HepG2 (cell line): ENCODE measurements at regions not wholly inside any gene's neighbourhood (a gene's known extent, or its start where the extent isn't known, plus 50 kb on each side); places are given as distances from the start of the nearest gene placed in this dataset.

ENCODE experiments used
- ATAC-seq: fragments of 200-7000 bp; cut with Tn5 transposase; 3 replicates; pipeline ENCODE4 v1.9.1; 2020; ENCODE audit warnings: mild to moderate bottlenecking, moderate library complexity
- BruUV-seq: library from RNA; stranded (reverse); fragments of 400-500 nt; replicated peaks from 2 replicates; lab custom pipeline; 2021; lab: Mats Ljungman, UMichigan
- CTCF ChIA-PET: fragments of 300-600 bp; formaldehyde crosslinking; extraction: SDS; loops from one replicate; lab custom pipeline; 2021; ENCODE audit warnings: low total read pairs, inconsistent platforms, low intra/inter-chr PET ratio; lab: Yijun Ruan, JAX
- POLR2A ChIA-PET: fragments of 350-600 bp; sonication (Branson Sonifier 250); formaldehyde crosslinking; loops from one replicate; lab custom pipeline; 2020; ENCODE audit warnings: antibody characterized with exemption, inconsistent platforms; lab: Yijun Ruan, JAX
- DNase-seq: peaks from one replicate; pipeline ENCODE4 v3.0.0-alpha.2; 2015; ENCODE audit warnings: low spot score
- FAIRE-seq: peaks from 3 replicates; lab custom pipeline; 2011; peaks lifted over from hg19 to GRCh38; lab: Jason Lieb, UNC
- H2AFZ ChIP-seq: one replicate; pipeline ENCODE4 v1.6.1; 2011; ENCODE audit warnings: low read length, inconsistent platforms
- H3K27ac ChIP-seq: fragments of 300-600 bp; 3 replicates; pipeline ENCODE4 v1.8.0; 2011; ENCODE audit warnings: mixed run types, mild to moderate bottlenecking, mixed read lengths, low read length, inconsistent platforms; ENCODE audit not compliant: insufficient read depth; ENCODE audit errors: extremely low read length
- H3K27me3 ChIP-seq, 2 experiments: fragments of 200-600 bp in 1 of 2; 2 replicates in 1 of 2; 3 replicates in 1 of 2; pipeline versions ENCODE4 v1.6.0 to v1.8.0; 2011; ENCODE audit warnings: low read length in 2 of 2, mild to moderate bottlenecking in 2 of 2, moderate library complexity in 2 of 2, inconsistent platforms in 1 of 2; ENCODE audit not compliant: insufficient read depth in 2 of 2, control insufficient read depth in 1 of 2
- H3K36me3 ChIP-seq, 2 experiments: fragments of 200-600 bp in 1 of 2; replicated peaks in 1 of 2; 2 replicates in 1 of 2; 3 replicates in 1 of 2; pipeline versions ENCODE4 v1.5.1 to v1.8.0; 2011; ENCODE audit warnings: low read length in 2 of 2, inconsistent platforms in 1 of 2; ENCODE audit not compliant: insufficient read depth in 2 of 2, control insufficient read depth in 1 of 2
- H3K4me1 ChIP-seq: 2 replicates; pipeline ENCODE4 v1.5.1; 2012; ENCODE audit warnings: low read length, inconsistent platforms; ENCODE audit not compliant: insufficient read depth
- H3K4me2 ChIP-seq: 2 replicates; pipeline ENCODE4 v1.6.0; 2011; ENCODE audit warnings: low read depth, low read length, inconsistent platforms
- H3K4me3 ChIP-seq, 3 experiments: fragments of 200-600 bp in 1 of 3; sonication (generic), shearing (Covaris generic) in 1 of 3; replicated peaks in 1 of 3; 2 replicates each; pipeline ENCODE4 v1.5.1; 2011 to 2016; ENCODE audit warnings: low read length in 3 of 3, inconsistent platforms in 2 of 3, low read depth in 2 of 3, mild to moderate bottlenecking in 2 of 3, control low read depth in 1 of 3, mixed read lengths in 1 of 3; ENCODE audit not compliant: insufficient read depth in 1 of 3
- H3K79me2 ChIP-seq: one replicate; pipeline ENCODE4 v1.6.1; 2011; ENCODE audit warnings: low read length, inconsistent platforms; ENCODE audit not compliant: insufficient read depth
- H3K9ac ChIP-seq: 2 replicates; pipeline ENCODE4 v1.6.0; 2011; ENCODE audit warnings: mild to moderate bottlenecking, low read depth, low read length, inconsistent platforms; ENCODE audit not compliant: insufficient read depth
- H3K9me3 ChIP-seq: 2 replicates; pipeline ENCODE4 v1.5.1; 2012; ENCODE audit warnings: mild to moderate bottlenecking, low read length
- H4K20me1 ChIP-seq: 2 replicates; pipeline ENCODE4 v1.6.0; 2011; ENCODE audit warnings: inconsistent platforms, mild to moderate bottlenecking, low read length, moderate library complexity; ENCODE audit not compliant: insufficient read depth
- ARNT ChIP-seq: fragments of 450-650 bp; IDR thresholded peaks from 2 replicates; pipeline ENCODE4 v1.6.1; 2017
- ASH2L ChIP-seq: fragments of 300-600, 200-600 bp; sonication (generic); IDR thresholded peaks from 2 replicates; pipeline ENCODE4 v1.7.0; 2017; ENCODE audit warnings: low read depth, mild to moderate bottlenecking, moderate library complexity, mixed read lengths, low read length; ENCODE audit not compliant: insufficient read length
- FLYWCH1 ChIP-seq: sonication (generic); formaldehyde crosslinking; IDR thresholded peaks from 2 replicates; pipeline ENCODE4 v1.8.1; 2023; ENCODE audit warnings: mild to moderate bottlenecking, missing genetic modification reagents
- GABPA ChIP-seq, 2 experiments: IDR thresholded peaks; 2 replicates each; pipeline ENCODE4 v1.6.1; 2011 to 2016; ENCODE audit warnings: low read depth in 2 of 2, low read length in 1 of 2, missing biosample characterization in 1 of 2, missing genetic modification characterization in 1 of 2
- GABPB1 ChIP-seq: IDR thresholded peaks from 2 replicates; pipeline ENCODE4 v1.6.1; 2016; ENCODE audit warnings: mild to moderate bottlenecking, missing genetic modification reagents, moderate library complexity, missing compliant biosample characterization
- JUN ChIP-seq: sonication (generic); formaldehyde crosslinking; IDR thresholded peaks from 2 replicates; pipeline ENCODE4 v1.4.0; 2020; ENCODE audit warnings: mild to moderate bottlenecking, missing genetic modification reagents
- MAZ ChIP-seq, 2 experiments: sonication (generic) in 1 of 2; formaldehyde crosslinking in 1 of 2; IDR thresholded peaks; 2 replicates each; pipeline versions ENCODE4 v1.5.0 to v1.6.1; 2012 to 2020; ENCODE audit warnings: low read depth in 2 of 2, mild to moderate bottlenecking in 2 of 2, borderline replicate concordance in 1 of 2, improper control_type of control experiment in 1 of 2, low read length in 1 of 2, missing genetic modification reagents in 1 of 2, moderate library complexity in 1 of 2
- TAF15 ChIP-seq: fragments of 200-400 bp; formaldehyde crosslinking; IDR thresholded peaks from one replicate; pipeline ENCODE4 v1.6.1; 2018; ENCODE audit warnings: mild to moderate bottlenecking, low read depth, low read length; ENCODE audit not compliant: poor library complexity, severe bottlenecking
- TGIF2 ChIP-seq: IDR thresholded peaks from 2 replicates; pipeline ENCODE4 v1.6.1; 2016; ENCODE audit warnings: control low read depth, missing compliant biosample characterization
- ZFP90 ChIP-seq: sonication (generic); formaldehyde crosslinking; IDR thresholded peaks from 2 replicates; pipeline ENCODE4 v1.8.0; 2022; ENCODE audit warnings: missing genetic modification reagents, mild to moderate bottlenecking, inconsistent platforms, borderline replicate concordance
- ZKSCAN5 ChIP-seq: sonication (generic); formaldehyde crosslinking; IDR thresholded peaks from 2 replicates; pipeline ENCODE4 v1.5.1; 2020; ENCODE audit warnings: mild to moderate bottlenecking, missing genetic modification reagents
- ZNF230 ChIP-seq: sonication (generic); formaldehyde crosslinking; IDR thresholded peaks from 2 replicates; pipeline ENCODE4 v1.4.0; 2020; ENCODE audit warnings: mild to moderate bottlenecking, missing genetic modification reagents
- ZNF567 ChIP-seq: sonication (generic); formaldehyde crosslinking; IDR thresholded peaks from 2 replicates; pipeline ENCODE4 v1.8.1; 2023; ENCODE audit warnings: mild to moderate bottlenecking, missing genetic modification reagents, borderline replicate concordance
- ZNF7 ChIP-seq: IDR thresholded peaks from 2 replicates; pipeline ENCODE4 v1.6.1; 2016; ENCODE audit warnings: missing biosample characterization, missing genetic modification reagents
- ZNF800 ChIP-seq: sonication (generic); formaldehyde crosslinking; IDR thresholded peaks from 2 replicates; pipeline ENCODE4 v1.4.0; 2020; ENCODE audit warnings: missing genetic modification reagents
- WGBS: methylation state at CpG from one replicate; pipeline ENCODE4 v1.1.6; 2017; ENCODE audit warnings: low lambda C conversion rate; 5-methylcytosine and 5-hydroxymethylcytosine counted together
- in situ Hi-C: cut with HindIII; loops from 2 replicates; pipeline ENCODE4 v1.10.0; 2017; ENCODE audit warnings: low pct_unique_long_range_greater_than_20kb; ENCODE audit not compliant: extremely low pct_ligation_motif_present
- intact Hi-C: fragments of 100-400 bp; cut with micrococcal nuclease; formaldehyde crosslinking; loops from one replicate; pipeline ENCODE4 v1.10.0; 2022; ENCODE audit not compliant: unreplicated experiment

- Histone ChIP-seq H3K27me3 (no peaks in the 10 kb centered on the region), H3K4me1 (no peaks in the 10 kb centered on the region), H3K79me2 (no peaks in the 10 kb centered on the region), H3K4me2 (no peak overlapping the region), H2AFZ (no peak overlapping the region), H3K9ac (no peak overlapping the region), H3K9me3 (no peaks in the 10 kb centered on the region), H3K4me3 (no peak overlapping the region), H3K36me3 (no peaks in the 10 kb centered on the region), H4K20me1 (no peaks in the 10 kb centered on the region), H3K27ac (no peak overlapping the region)
- FAIRE-seq (no peak), DNase-seq (no peak), ATAC-seq (no peak)
- TF ChIP-seq GABPA (IDR thresholded peaks at IDR 0.05; ENCODE audit: low read depth, low read length) (no peak), GABPA (CRISPR knock-in tag; IDR thresholded peaks at IDR 0.05; ENCODE audit: low read depth) (no peak), ZKSCAN5 (CRISPR knock-in tag) (no peak), ZFP90 (CRISPR knock-in tag) (no peak), ARNT (no peak)
- intact Hi-C loops (no loop called here), in situ Hi-C loops (no loop called here)
- POLR2A ChIA-PET: no interaction called here
- 58% methylated on average over 3 of the region's 3 CpGs for WGBS
- BruUV-seq: no TSS peak
- CTCF ChIA-PET: no interaction called here
Observed at GRCh38 chr2:155364766-155365165, 666.3 kb downstream of the KCNJ3 start.

GRCh38 chr2:155363349-155363888, 664.9 kb downstream of the KCNJ3 start:
- no peak for FAIRE-seq

More at GRCh38 chr2:155363349-155363888, 664.9 kb downstream of the KCNJ3 start:
- no peaks in the 10 kb centered on the region for H3K9me3 ChIP-seq
- no peak overlapping the region for H3K27ac ChIP-seq
- POLR2A ChIA-PET: no interaction called here
- no peaks in the 10 kb centered on the region for H4K20me1 ChIP-seq
- H3K36me3 ChIP-seq: no peaks in the 10 kb centered on the region
- intact Hi-C loops (no loop called here), in situ Hi-C loops (no loop called here)
- H2AFZ ChIP-seq: no peak overlapping the region
- no peaks in the 10 kb centered on the region for H3K79me2 ChIP-seq
- TF ChIP-seq MAZ (IDR thresholded peaks at IDR 0.05; ENCODE audit: borderline replicate concordance, low read depth, low read length): no peak
- TF ChIP-seq MAZ (CRISPR knock-in tag; IDR thresholded peaks at IDR 0.05; ENCODE audit: low read depth): no peak
- TF ChIP-seq ZNF7 (CRISPR knock-in tag): no peak
- TF ChIP-seq JUN: no peak
- no peak for TF ChIP-seq FLYWCH1
- TF ChIP-seq ASH2L: no peak
- no peak for TF ChIP-seq ZNF567 (CRISPR knock-in tag)
- TF ChIP-seq TGIF2 (CRISPR knock-in tag): no peak
- no peak for TF ChIP-seq ZNF800 (CRISPR knock-in tag)
- TF ChIP-seq GABPB1 (CRISPR knock-in tag): no peak
- no peak for TF ChIP-seq TAF15
- no peak for TF ChIP-seq ZNF230 (CRISPR knock-in tag)
- TF ChIP-seq, all 625 proteins: peak for 0
- Histone ChIP-seq H3K4me3 (no peak overlapping the region), H3K4me2 (no peak overlapping the region), H3K27me3 (no peaks in the 10 kb centered on the region), H3K9ac (no peak overlapping the region), H3K4me1 (no peaks in the 10 kb centered on the region)
- WGBS: 52% methylated on average over 8 of the region's 8 CpGs
- no peak for ATAC-seq
- no peak for DNase-seq
- CTCF ChIA-PET: no interaction called here
- no TSS peak for BruUV-seq
